ENCODE measurements at regions not wholly inside any gene's neighbourhood (a gene's known extent, or its start where the extent isn't known, plus 50 kb on each side); places are given as distances from the start of the nearest gene placed in this dataset.

- Histone ChIP-seq H3K4me3 (ENCODE audit: extremely low read depth, insufficient read depth, low read length, poor library complexity, severe bottlenecking) (no peak overlapping the region), H3K9me3 (ENCODE audit: control insufficient read depth, low read length) (no peaks in the 10 kb centered on the region), H3K36me3 (ENCODE audit: control insufficient read depth, insufficient read depth, low read length) (no peaks in the 10 kb centered on the region), H3K27ac (ENCODE audit: low read depth, low read length, severe bottlenecking) (no peak overlapping the region), H3K4me1 (ENCODE audit: control insufficient read depth, insufficient read depth, low read length, poor library complexity, severe bottlenecking) (peaks cover 14% of the 10 kb centered on the region)
- WGBS, 2 experiments (ENCODE audit: insufficient coverage in 2 of 2) = 89 to 97% methylated on average over 7 of the region's 7 CpGs
Measured at GRCh38 chr3:27540231-27540630, 56.0 kb upstream of the SLC4A7 start.

DNA sequence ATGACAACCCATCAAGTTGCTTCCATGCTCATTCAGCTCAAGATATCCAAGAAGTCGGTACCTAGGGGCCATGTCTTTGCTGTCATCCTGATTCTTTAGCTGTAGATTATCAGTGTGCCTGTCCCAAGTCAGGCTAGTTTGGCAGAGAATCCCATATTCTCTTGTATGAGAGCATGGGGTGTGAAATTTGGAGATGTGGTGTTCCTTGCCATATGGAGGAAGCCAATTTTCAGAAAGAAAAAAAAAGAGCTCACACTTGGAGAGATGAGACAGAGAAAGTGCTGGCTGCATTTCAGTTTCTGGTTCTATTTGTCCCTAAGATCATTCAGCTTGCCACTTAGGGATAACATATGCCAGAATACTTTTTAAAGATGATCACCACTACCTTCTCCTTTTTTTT is 52.3 kb upstream of the SLC4A7 start:
- WGBS, 2 experiments (ENCODE audit: insufficient coverage in 2 of 2) = 78% methylated on average over 1 of the region's 1 CpG; no CpG with 5 or more reads in 1 of the 2 experiments
- H3K4me3 ChIP-seq (ENCODE audit: extremely low read depth, insufficient read depth, low read length, poor library complexity, severe bottlenecking) = no peak overlapping the region
- H3K27ac ChIP-seq (ENCODE audit: low read depth, low read length, severe bottlenecking) = no peak overlapping the region
- peaks cover 37% of the 10 kb centered on the region for H3K4me1 ChIP-seq (ENCODE audit: control insufficient read depth, insufficient read depth, low read length, poor library complexity, severe bottlenecking)
- no peaks in the 10 kb centered on the region for H3K9me3 ChIP-seq (ENCODE audit: control insufficient read depth, low read length)
- H3K36me3 ChIP-seq (ENCODE audit: control insufficient read depth, insufficient read depth, low read length) = no peaks in the 10 kb centered on the region

GRCh38 chr3:27535809-27536392 is 51.7 kb upstream of the SLC4A7 start:
- no peak overlapping the region for H3K4me3 ChIP-seq (ENCODE audit: extremely low read depth, insufficient read depth, low read length, poor library complexity, severe bottlenecking)
- H3K9me3 ChIP-seq (ENCODE audit: control insufficient read depth, low read length) = no peaks in the 10 kb centered on the region
- H3K36me3 ChIP-seq (ENCODE audit: control insufficient read depth, insufficient read depth, low read length) = no peaks in the 10 kb centered on the region
- WGBS, 2 experiments (ENCODE audit: insufficient coverage in 2 of 2) = 88 to 100% methylated on average over 1 of the region's 2 CpGs
- peaks cover 37% of the 10 kb centered on the region for H3K4me1 ChIP-seq (ENCODE audit: control insufficient read depth, insufficient read depth, low read length, poor library complexity, severe bottlenecking)
- H3K27ac ChIP-seq (ENCODE audit: low read depth, low read length, severe bottlenecking) = peak overlapping the region; percentile 91

- peak overlapping the region; percentile 91 for H3K27ac ChIP-seq (ENCODE audit: low read depth, low read length, severe bottlenecking)
- WGBS, 2 experiments (ENCODE audit: insufficient coverage in 2 of 2) = 18 to 20% methylated on average over 3 to 4 of the region's 10 CpGs
- H3K9me3 ChIP-seq (ENCODE audit: control insufficient read depth, low read length) = no peaks in the 10 kb centered on the region
- H3K4me3 ChIP-seq (ENCODE audit: extremely low read depth, insufficient read depth, low read length, poor library complexity, severe bottlenecking) = no peak overlapping the region
- no peaks in the 10 kb centered on the region for H3K36me3 ChIP-seq (ENCODE audit: control insufficient read depth, insufficient read depth, low read length)
- H3K4me1 ChIP-seq (ENCODE audit: control insufficient read depth, insufficient read depth, low read length, poor library complexity, severe bottlenecking) = peaks cover 37% of the 10 kb centered on the region
Measured at GRCh38 chr3:27533718-27534573, 49.8 kb upstream of the SLC4A7 start.

Measured in mesodermal cell (in vitro differentiated cells).